ENCODE measurements at regions not wholly inside any gene's neighbourhood (a gene's known extent, or its start where the extent isn't known, plus 50 kb on each side); places are given as distances from the start of the nearest gene placed in this dataset.

DNA sequence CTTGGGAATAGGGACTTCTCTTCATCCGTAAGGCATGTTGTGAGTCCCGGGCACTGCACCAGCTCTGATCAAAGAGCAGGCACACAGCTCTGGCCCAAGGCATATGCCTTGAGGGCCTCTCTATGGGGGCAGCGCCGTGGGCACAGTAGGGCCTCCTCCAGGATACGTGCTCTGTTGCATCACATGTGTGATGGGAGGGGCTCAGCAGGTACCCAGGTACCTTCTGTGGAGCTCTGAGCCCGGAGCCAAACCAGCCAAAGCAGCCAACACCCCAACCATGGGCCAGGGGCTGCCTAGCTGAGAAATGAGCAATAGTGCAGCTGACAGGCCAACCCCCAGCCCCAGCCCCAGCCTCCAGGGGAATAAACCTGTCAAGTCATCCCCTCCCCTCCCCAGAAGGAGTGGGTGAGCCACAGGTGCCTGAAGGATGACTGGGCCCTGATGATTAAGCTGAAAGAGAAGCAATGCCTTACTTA is 79.7 kb upstream of the SHISAL1 start:
- no peak overlapping the region for H3K27ac ChIP-seq (ENCODE audit: insufficient read depth, low read depth, low read length)
- dilution Hi-C loops (cut with MboI; ENCODE audit: extremely low pct_ligation_motif_present, low sequenced_read_pairs): no loop called here
- H3K9me3 ChIP-seq (replicated peaks; ENCODE audit: control insufficient read depth, insufficient read depth, low read length): no peaks in the 10 kb centered on the region
- FAIRE-seq: no peak
- no peak overlapping the region for H3K4me3 ChIP-seq (replicated peaks in 1 of 3; ENCODE audit: insufficient read depth in 1 of 3, low read depth in 1 of 3, low read length in 3 of 3)
- H3K4me1 ChIP-seq (ENCODE audit: control insufficient read depth, extremely low read depth, insufficient read depth, low read length): no peaks in the 10 kb centered on the region
- H3K9ac ChIP-seq (replicated peaks; ENCODE audit: extremely low read depth, insufficient read depth, low read length): no peak overlapping the region
- ChIA-PET CTCF (no interaction called here), POLR2A (no interaction called here)
- BruUV-seq (replicated peaks): no TSS peak
- no peaks in the 10 kb centered on the region for H4K20me1 ChIP-seq (replicated peaks; ENCODE audit: control insufficient read depth, extremely low read depth, insufficient read depth, low read length)
- intact Hi-C loops (cut with micrococcal nuclease): no loop called here
- no peak overlapping the region for H2AFZ ChIP-seq (ENCODE audit: low read depth, low read length)
- no peak for DNase-seq (ENCODE audit: low read depth, low spot score)
- no peaks in the 10 kb centered on the region for H3K9me1 ChIP-seq (replicated peaks; ENCODE audit: control insufficient read depth, extremely low read depth, insufficient read depth, low read length)
- no peaks in the 10 kb centered on the region for H3K79me2 ChIP-seq (ENCODE audit: control insufficient read depth, insufficient read depth, low read length)
- no peaks in the 10 kb centered on the region for H3K27me3 ChIP-seq (ENCODE audit: control insufficient read depth in 2 of 2, insufficient read depth in 2 of 2, low read length in 2 of 2)
- no peaks in the 10 kb centered on the region for H3K36me3 ChIP-seq (ENCODE audit: control insufficient read depth in 2 of 2, extremely low read depth in 1 of 2, insufficient read depth in 2 of 2, low read length in 2 of 2)
- TF ChIP-seq JUN (IDR thresholded peaks at IDR 0.05; ENCODE audit: borderline replicate concordance, insufficient read depth, insufficient read length, low read depth) (no peak), GATA2 (IDR thresholded peaks at IDR 0.05; ENCODE audit: insufficient read depth, insufficient read length, low read depth, low read length) (no peak), MYC (IDR thresholded peaks at IDR 0.05; ENCODE audit: low read depth, low read length) (no peak)
- TF ChIP-seq, protein P1, sequence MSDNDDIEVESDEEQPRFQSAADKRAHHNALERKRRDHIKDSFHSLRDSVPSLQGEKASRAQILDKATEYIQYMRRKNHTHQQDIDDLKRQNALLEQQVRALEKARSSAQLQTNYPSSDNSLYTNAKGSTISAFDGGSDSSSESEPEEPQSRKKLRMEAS (IDR thresholded peaks at IDR 0.05; ENCODE audit: insufficient read depth, insufficient read length): no peak
- TF ChIP-seq, protein P2, sequence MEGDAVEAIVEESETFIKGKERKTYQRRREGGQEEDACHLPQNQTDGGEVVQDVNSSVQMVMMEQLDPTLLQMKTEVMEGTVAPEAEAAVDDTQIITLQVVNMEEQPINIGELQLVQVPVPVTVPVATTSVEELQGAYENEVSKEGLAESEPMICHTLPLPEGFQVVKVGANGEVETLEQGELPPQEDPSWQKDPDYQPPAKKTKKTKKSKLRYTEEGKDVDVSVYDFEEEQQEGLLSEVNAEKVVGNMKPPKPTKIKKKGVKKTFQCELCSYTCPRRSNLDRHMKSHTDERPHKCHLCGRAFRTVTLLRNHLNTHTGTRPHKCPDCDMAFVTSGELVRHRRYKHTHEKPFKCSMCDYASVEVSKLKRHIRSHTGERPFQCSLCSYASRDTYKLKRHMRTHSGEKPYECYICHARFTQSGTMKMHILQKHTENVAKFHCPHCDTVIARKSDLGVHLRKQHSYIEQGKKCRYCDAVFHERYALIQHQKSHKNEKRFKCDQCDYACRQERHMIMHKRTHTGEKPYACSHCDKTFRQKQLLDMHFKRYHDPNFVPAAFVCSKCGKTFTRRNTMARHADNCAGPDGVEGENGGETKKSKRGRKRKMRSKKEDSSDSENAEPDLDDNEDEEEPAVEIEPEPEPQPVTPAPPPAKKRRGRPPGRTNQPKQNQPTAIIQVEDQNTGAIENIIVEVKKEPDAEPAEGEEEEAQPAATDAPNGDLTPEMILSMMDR (IDR thresholded peaks at IDR 0.05; ENCODE audit: extremely low read depth in 1 of 2, insufficient read depth in 1 of 2, low read depth in 1 of 2, low read length in 2 of 2): no peak
- H3K4me2 ChIP-seq (ENCODE audit: insufficient read depth, low read length): no peak overlapping the region

Measured in endothelial cell of umbilical vein (primary cell).